HG02798 (cell line): ENCODE measurements at regions not wholly inside any gene's neighbourhood (a gene's known extent, or its start where the extent isn't known, plus 50 kb on each side); places are given as distances from the start of the nearest gene placed in this dataset.

Experiments used
- ATAC-seq: cut with Tn5 transposase; IDR thresholded peaks from one replicate; pipeline ENCODE4 v1.9.1; 2021; ENCODE audit warnings: mild to moderate bottlenecking; ENCODE audit not compliant: unreplicated experiment, poor library complexity

DNA sequence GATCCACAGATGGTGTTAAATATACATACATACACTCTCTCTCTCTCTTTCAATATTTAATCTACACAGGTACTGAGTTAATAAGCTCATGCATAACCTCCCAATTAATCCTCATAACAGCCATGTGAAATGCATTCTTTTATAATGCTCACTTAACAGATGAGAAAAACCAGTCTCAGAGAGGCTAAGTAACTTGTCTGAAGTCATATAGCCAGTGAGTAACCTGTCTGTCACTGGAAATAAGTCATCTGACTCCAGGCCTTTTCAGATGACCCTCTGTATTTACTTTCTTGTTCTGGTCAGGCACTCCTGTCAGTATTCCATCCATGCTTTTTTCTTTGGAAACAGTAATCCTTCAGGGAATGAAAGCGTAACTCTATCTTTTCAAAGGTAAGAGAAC is 594.0 kb upstream of the TENM4 start:
- no peak for ATAC-seq

DNA sequence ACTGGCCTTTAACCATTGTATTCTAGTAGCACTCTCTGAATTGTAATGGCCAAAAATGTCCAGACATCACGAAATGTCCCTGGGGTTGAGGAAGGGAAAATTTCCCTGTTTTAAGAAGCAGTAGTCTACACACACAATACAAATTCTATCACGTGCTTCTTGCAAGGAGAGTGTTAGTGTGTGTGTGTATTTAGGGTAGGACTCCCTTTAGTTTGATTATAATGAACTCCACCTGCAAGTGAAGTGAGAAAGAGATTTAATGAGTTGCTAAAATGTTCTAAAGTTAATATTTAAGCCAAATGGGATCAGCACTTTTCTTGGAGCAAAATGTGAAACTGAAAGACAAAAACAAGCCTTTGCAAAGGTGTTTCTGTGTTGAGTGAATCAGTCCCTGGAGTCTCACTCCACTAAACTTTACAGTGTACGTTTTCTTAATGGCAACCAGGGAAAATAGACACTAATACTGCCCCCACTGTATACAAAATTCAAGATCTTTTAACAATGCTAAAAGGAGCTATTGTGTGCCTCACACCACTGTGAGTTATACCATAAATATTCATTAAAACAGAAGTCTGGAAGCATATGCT is 590.3 kb upstream of the TENM4 start:
- no peak for ATAC-seq

DNA sequence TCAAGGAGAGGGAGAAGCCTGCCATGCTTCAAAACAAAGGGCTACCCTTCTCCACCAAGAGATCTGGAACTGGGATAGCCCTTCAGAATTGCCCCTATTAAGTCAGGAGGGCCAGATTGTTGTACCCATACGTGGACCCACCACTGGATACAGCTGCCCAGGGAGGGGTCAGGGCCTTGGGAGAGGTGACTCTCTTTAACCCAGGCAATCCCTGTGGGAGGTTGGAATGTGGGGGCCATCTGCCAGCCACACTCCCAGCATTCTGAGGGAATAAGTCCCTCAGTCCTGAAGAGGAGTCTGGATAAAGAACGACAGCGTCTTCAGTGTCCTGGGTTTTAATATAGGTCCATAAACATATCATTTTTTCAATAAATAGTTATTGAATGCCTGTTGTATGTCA is 588.2 kb upstream of the TENM4 start:
- ATAC-seq, result no peak

DNA sequence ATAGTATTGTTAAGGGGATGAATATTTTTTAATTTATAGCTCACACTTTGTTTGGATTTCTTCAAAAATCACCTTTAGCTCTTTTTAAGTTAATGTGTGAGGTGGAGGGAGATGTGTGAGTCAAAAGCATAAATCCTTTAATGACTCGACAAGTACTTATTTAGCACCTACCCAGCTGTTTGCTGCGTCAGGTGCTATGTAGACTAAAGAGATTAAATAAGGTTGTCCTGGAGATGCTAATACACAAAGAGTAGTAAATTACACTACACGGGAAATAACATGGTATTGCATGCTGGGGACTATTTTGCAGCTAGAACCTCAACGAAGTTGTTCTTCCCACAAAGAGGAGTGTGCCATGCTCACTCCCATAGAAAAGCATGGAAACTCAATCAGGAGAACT is 583.3 kb upstream of the TENM4 start:
- no peak for ATAC-seq

DNA sequence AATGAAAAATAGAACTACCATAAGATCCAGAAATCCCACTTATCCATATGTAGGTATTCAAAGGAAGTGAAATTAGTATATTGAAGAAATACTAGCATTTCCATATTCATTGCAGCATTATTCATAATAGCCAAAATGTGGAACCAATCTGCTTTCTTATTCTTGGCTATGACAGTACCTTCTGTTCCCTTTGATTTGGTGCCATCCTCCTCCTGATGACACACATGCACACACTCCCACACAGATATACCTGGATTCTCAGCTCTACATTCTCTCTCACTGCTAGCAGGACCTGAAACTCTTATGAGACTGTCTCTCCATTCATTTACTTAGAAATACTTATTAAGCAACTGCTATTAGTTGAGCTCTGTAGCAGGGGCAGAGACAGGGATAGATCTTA is 582.6 kb upstream of the TENM4 start:
- no peak for ATAC-seq

DNA sequence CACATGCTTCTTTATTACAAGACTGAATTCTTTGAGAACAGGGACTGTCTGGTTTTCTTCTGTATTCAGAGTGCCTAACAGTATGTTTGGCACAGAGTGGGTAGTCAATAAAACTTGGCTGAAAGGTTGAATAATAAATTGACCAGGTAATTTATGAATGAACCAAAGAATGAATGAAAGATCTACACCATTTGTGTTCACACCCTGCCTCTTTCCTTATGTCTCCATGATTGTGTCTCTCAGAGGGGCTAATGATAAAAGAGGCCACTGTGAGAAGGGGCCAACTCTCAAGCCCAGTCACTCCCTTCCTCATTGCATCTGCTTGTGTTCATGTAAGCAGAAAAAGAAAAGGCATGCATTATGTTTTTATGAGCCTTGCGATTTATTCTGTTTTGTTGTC is 569.7 kb upstream of the TENM4 start:
- ATAC-seq, result no peak

DNA sequence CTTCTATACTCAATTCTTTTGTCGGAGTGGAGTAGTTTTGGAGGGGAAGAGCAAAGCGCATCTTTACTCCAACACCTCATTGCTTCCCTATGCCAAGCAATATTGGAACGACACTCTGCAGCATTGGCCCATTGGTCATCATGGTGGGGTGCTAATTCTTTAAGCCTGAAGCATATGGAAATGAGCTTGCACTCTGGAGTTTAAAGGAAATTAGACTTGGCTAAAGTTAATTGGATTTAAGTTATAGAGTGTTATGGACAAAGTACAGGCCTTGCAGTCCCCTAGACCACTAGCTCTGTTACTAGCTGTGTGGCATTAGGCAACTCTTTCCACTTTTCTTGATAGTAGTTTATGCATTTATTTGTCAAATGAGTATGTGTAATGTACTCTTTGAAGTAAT is 568.3 kb upstream of the TENM4 start:
- ATAC-seq, result no peak

DNA sequence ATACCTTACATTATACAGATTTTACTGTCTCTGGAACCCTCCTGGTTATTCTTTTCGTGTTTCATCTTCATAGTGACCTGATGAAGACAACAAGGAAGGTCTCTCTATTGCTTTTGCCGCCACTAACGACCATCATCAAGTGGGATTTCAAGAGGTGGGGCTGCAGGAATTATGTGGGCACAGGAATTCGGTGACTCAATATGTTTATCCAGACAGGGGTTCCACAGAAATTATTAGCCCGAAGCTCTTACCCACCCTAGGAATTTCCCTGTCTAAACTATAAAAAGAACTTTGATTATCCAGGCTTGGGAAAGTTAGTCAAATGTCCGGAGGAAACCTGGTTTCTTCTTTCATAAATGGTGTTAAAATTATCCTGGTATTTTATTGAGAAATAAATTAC is 566.8 kb upstream of the TENM4 start:
- ATAC-seq, result no peak

DNA sequence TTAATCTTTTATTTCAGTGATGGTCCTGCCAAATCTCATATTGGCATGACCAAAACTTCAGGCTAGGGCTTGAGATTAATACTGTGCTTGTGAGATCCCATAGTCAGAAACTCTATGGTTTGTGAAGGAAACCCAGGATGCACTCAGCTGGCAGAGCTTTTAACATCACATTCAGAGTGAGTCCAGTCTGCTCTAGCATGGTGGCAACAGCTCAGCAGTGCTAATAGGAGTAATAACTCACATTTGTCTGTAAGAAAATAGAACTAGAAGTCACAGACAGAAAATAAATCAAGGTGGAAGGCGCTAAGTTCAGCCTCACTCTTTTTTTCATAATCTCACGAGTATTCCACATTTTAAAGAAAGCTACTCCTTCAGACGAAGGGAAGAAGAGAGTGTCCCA is 549.3 kb upstream of the TENM4 start:
- no peak for ATAC-seq

DNA sequence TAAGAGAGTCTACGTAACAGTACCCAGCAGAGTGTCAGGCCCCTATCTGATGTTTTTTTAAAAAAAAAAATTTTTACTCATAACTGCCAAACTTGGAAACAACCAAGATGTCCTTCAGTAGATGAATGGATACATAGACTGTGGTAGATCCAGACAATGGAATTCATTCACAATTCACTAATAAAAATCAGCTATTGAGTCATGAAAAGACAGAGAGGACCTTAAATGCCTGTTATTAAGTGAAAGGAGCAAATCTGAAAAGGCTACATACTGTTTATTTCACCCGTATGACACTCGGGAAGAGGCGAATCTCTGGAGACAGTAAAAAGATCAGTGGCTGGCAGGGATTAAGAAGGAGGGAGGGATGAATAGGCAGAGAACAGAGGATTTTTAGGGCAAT is 541.4 kb upstream of the TENM4 start:
- ATAC-seq, result no peak

DNA sequence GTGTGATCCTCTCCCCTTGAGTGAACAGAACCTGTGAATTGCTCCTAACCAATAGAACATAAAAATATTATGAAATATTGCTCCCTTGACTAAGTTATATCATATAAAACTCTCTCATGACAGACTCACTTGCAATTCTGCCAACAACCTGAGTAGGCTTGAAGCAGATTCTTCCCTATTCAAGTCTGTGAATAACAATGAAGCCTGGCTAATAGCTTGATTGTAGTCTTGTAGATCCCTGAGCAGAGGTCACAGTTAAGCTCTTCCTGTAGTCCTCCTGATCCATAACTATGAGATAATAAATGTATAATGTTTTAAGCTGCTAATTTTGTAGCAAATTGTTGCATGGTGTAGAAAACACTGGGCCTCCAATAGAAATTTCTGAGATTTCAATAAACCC is 540.1 kb upstream of the TENM4 start:
- ATAC-seq, result no peak

DNA sequence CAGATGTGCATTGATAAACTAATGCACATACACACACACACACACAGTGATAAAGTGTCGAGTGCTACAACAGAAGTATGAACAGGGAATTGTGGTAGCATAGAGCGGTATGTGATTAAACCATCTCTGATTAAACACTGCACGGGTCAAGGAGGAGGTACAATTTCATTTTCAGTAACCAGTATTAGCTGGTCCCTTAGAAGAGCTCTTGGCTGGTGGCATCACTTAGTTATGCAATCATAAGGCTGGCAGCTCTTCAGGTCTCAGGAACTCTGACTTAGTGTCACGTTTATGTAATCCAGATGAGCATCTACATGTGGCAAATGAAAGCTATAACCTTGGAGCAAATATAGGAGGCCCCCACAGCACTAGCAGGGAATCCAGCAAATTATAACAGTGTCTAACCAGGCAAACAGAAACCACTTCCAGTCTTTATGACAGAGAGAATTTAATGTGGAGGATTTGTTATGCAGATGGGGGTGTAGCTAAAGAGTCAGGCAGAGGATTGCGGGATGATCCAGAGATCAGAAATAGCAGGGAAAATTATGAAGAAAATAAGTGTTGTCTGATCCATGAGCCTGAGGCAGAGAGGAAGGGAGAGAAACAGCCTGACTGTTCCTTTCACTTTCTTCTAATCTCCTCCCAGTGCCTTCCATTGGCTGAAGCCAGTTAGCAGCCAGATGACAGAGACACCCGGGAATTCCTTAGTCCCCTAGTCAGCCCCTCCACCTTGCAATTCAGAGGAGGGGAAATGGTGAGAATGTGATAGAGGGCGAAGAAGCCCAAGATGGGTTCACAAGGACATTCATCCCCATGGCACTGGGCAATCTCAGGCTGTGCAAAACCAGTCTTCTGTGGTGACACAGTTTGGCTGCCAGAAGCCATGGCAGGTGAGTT is 533.1 kb upstream of the TENM4 start:
- no peak for ATAC-seq

DNA sequence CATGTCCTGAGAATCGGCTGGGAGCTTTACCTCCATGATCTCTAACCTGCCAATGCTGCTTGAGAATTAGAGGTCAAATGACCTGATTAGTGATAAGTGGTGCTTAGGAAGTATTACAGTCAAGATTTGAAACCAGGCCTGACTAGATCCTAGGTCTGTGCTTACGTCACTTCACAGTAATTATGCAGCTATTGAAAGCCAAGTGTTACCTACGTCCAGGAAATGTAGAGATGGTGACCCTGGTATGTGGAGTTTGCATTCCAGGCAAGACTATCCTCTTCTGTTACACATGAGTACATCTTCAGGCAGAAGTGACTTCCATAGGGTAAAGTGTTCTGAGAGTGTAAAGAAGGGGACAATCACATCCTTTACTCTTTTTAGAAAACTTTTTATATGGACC is 530.4 kb upstream of the TENM4 start:
- ATAC-seq, result no peak

DNA sequence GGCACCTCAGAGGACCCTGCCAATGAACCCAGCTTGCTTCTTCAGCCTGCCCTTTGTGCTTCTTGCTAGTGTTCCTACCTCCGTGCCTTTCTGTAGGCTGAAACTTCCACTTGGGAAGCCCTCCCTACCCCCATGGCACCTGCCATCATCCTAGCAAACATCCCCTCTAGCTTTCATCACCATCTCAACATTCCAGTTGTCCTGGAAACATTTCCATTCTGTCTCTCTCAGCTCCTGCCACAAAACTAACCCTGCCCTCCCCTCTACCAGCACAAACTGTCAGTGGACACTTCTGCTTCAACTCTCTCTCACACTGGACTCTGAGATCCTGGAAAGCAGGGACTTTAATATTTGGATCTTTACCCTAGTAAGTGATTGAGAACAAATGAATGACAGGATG is 525.8 kb upstream of the TENM4 start:
- ATAC-seq, result no peak

DNA sequence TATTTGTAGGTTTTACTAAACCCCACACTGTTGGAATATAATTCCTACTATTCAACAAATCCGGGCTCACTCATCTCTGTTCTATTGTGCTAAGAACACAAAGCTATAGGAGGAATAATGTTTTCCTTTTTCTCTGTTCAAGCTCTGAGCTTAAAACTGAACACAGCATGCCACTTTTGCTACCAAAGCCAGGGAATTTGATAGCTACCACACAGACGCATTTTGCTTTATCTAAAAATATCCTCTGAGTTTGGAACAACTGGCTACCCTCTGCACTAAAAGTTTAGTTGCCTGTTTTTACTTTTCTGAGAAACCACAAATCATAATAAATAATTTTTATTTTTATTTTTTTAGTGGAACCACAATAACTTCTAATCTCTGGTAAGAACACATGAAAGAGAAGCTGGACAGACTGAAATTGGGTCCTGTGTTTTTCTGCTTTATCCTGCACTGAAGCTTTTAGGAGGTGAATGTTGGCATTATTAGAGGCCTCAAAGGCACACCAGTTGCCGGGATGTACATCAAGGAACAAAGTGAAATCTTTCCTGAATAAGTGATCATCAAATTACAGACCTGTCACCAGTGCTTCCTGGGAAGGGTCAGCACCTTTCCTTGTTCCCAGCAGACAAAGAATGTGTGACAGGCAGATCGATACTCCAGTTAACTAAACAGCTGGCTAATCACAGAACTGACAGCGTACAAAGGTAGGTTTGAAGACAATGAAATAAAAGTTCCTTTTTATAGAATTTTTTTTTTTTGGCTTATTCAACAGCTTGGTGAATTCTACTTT is 523.2 kb upstream of the TENM4 start:
- no peak for ATAC-seq

DNA sequence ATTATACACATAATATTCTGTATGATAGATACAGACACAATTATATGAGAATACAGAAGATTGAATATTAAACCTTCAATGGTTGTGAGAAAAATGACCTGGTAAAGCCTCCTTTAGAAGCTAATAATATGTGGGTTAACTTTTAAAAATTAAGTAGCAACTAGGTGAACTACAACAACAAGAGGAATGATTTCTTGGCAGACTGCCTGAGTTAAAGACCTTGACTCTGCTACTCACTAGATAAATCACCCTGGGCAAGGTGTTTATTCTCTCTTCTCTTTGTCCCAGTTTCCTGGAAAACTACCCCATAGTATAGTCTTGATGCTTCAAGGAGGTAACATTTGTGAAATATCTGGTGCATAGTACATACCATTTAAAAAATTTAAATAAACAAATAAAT is 519.6 kb upstream of the TENM4 start:
- ATAC-seq, result no peak

DNA sequence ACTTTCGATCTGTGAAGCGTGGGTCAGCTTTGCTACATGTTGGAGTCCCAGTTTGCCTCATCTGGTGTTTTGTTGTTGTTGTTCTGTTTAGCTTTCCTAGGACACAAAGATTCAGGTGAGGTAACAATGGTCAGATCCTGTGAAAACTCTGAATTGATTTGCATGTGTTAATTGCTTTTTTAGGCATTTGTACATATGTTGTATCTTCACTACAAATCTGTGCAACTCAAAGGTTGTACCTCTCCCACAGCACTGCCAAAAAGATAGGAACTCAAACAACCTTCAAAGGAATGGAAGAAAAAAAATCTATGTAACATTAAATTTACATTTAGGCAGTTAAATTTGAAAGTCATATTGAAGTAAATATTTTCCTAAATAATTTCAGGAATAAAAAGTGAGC is 518.5 kb upstream of the TENM4 start:
- ATAC-seq, result no peak

DNA sequence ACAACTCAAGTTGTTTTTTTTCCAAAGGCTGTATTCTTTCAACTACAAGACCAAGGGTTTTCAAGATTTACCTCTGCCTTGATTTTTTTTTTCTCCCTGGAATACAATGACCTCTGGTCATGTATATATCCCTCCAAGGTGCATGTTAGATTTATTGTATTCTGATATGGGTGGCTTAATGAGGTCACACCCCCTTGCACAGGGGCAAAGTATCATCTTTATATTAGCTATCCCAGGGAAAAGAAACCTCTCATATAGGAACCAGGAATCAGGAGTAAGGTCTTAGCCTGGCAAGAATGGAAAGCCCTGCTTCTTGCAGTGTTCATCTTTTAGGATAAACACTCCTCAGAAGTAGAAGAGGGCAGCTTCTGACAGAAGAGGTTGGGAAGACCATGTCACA is 516.9 kb upstream of the TENM4 start:
- no peak for ATAC-seq

DNA sequence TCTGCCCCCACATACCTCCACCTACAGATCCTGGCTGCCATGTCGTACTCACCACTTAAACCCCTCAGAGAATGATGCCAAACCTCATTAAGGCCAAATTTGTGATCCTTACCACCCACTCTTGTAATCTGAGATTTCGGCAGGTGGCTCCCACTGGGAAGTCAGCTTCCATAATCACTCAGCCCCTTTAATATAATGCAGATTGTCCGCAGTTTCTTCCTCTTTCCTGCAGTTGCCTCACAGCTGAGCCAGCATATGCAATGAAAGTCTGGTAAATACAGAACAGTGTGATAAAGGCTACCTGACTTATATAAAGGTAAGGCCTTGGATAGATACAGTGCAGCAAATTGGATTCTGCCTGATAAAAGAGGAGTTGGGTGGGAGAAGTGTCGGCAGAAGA is 515.2 kb upstream of the TENM4 start:
- ATAC-seq, result no peak

DNA sequence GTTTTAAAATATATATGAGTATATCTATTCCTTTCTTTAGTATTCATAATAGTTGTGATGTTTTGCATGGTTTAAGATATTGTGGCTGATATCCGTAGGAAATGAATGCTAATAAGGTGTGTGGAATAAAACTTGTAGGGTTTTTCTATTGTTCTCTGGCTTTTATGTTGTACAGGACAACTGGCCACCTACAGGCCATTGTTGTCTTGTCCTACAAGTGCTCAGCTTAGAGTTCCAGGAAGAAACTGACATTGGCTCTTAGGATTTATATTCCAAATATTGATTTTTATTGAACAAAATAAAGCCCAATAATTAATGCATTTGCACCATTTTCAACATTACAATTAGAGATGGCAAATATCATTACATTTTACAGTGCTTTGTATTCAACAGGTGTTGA is 512.8 kb upstream of the TENM4 start:
- ATAC-seq, result no peak

DNA sequence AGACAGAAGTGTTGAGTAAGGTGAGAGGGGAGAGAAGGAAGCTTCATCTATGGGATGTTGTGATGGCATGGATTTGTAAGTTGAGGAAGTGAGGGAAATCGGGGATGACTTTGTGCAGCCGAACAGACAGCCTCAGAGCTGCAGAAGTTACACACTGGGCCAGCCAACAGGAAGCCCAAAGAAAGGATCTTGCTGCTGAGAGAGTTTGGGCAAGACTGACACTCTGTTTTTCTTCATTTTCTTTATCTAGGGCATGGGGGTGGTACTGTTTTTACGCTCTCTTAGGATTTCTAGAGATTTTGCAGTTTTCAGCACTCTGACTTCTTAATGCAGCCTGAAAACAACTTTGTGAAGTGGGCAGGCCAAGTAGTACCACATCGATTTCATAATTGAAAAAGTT is 509.9 kb upstream of the TENM4 start:
- no peak for ATAC-seq
